ENCODE measurements at regions not wholly inside any gene's neighbourhood (a gene's known extent, or its start where the extent isn't known, plus 50 kb on each side); places are given as distances from the start of the nearest gene placed in this dataset.

- DNase-seq, result no peak
These were observed 146.8 kb downstream of the LRIG2 start for GRCh38 chr1:113219828-113220227.

- no peak for DNase-seq
These were observed 150.0 kb downstream of the LRIG2 start for GRCh38 chr1:113223040-113223439.

- peak; percentile 42 for DNase-seq
These were observed 150.5 kb downstream of the LRIG2 start for GRCh38 chr1:113223546-113223945.

GRCh38 chr1:113226148-113226547, 153.2 kb downstream of the LRIG2 start:
- DNase-seq, result no peak

GRCh38 chr1:113231866-113232265, 158.4 kb upstream of the MAGI3 start:
- no peak for DNase-seq

- DNase-seq, result no peak
These were observed 156.9 kb upstream of the MAGI3 start for GRCh38 chr1:113233441-113233840.

- no peak for DNase-seq
These were observed 149.1 kb upstream of the MAGI3 start for GRCh38 chr1:113241237-113241636.

- no peak for DNase-seq
These were observed 147.8 kb upstream of the MAGI3 start for GRCh38 chr1:113242481-113242880.

GRCh38 chr1:113243529-113243928, 146.8 kb upstream of the MAGI3 start:
- DNase-seq, result no peak

- DNase-seq, result no peak
These were observed 146.0 kb upstream of the MAGI3 start for GRCh38 chr1:113244112-113244820.

GRCh38 chr1:113245252-113245651, 145.1 kb upstream of the MAGI3 start:
- DNase-seq, result no peak

GRCh38 chr1:113246929-113247328, 143.4 kb upstream of the MAGI3 start:
- DNase-seq, result no peak

- DNase-seq, result no peak
These were observed 143.0 kb upstream of the MAGI3 start for GRCh38 chr1:113247355-113247754.

- DNase-seq, result no peak
These were observed 142.5 kb upstream of the MAGI3 start for GRCh38 chr1:113247782-113248181.

GRCh38 chr1:113248494-113248893, 141.8 kb upstream of the MAGI3 start:
- DNase-seq, result no peak

GRCh38 chr1:113250161-113250560, 140.2 kb upstream of the MAGI3 start:
- DNase-seq, result no peak

GRCh38 chr1:113252166-113252565, 138.1 kb upstream of the MAGI3 start:
- DNase-seq, result no peak

- no peak for DNase-seq
These were observed 137.1 kb upstream of the MAGI3 start for GRCh38 chr1:113253187-113253586.

- DNase-seq, result no peak
These were observed 136.7 kb upstream of the MAGI3 start for GRCh38 chr1:113253590-113253989.

- no peak for DNase-seq
These were observed 135.1 kb upstream of the MAGI3 start for GRCh38 chr1:113255038-113255719.

- no peak for DNase-seq
These were observed 134.5 kb upstream of the MAGI3 start for GRCh38 chr1:113255720-113256347.

GRCh38 chr1:113256348-113256729, 134.0 kb upstream of the MAGI3 start:
- no peak for DNase-seq

GRCh38 chr1:113259988-113260387, 130.3 kb upstream of the MAGI3 start:
- no peak for DNase-seq

- DNase-seq, result no peak
These were observed 125.1 kb upstream of the MAGI3 start for GRCh38 chr1:113265196-113265595.
